ENCODE measurements at regions not wholly inside any gene's neighbourhood (a gene's known extent, or its start where the extent isn't known, plus 50 kb on each side); places are given as distances from the start of the nearest gene placed in this dataset.

- no peak for TF ChIP-seq EZH2phosphoT487 (IDR thresholded peaks at IDR 0.05; ENCODE audit: borderline replicate concordance, low read length)
- no peak for TF ChIP-seq CTCF (IDR thresholded peaks at IDR 0.05; ENCODE audit: low read depth, low read length, poor library complexity, severe bottlenecking)
Measured at GRCh38 chr11:42901084-42901483, 410.7 kb upstream of the API5 start.

All from DOHH2 (cell line).